ENCODE measurements at regions not wholly inside any gene's neighbourhood (a gene's known extent, or its start where the extent isn't known, plus 50 kb on each side); places are given as distances from the start of the nearest gene placed in this dataset.
A peak's percentile ranks its signal among the peaks of the same experiment; 100 is the strongest.

- TF ChIP-seq CTCF (IDR thresholded peaks at IDR 0.05): no peak
Observed at GRCh38 chr3:20343790-20344189, 157.8 kb upstream of the SGO1 start.

GRCh38 chr3:20340324-20340928, 154.4 kb upstream of the SGO1 start:
- DNase-seq: peak; percentile 51 to 67
- Histone ChIP-seq H3K9me3 (no peaks in the 10 kb centered on the region), H3K36me3 (no peaks in the 10 kb centered on the region), H3K4me1 (no peaks in the 10 kb centered on the region), H3K27ac (no peak overlapping the region), H3K27me3 (no peaks in the 10 kb centered on the region), H3K4me3 (no peak overlapping the region)
- peak; percentile 76 to 86 for TF ChIP-seq CTCF (IDR thresholded peaks at IDR 0.05)
- intact Hi-C loops (cut with DNase I; ENCODE audit: low total_unique reads): no loop called here

More at GRCh38 chr3:20343790-20344189, 157.8 kb upstream of the SGO1 start:
- DNase-seq: no peak
- Histone ChIP-seq H3K27me3 (no peaks in the 10 kb centered on the region), H3K9me3 (no peaks in the 10 kb centered on the region), H3K4me1 (no peaks in the 10 kb centered on the region), H3K36me3 (no peaks in the 10 kb centered on the region), H3K4me3 (no peak overlapping the region), H3K27ac (no peak overlapping the region)
- intact Hi-C loops (cut with DNase I; ENCODE audit: low total_unique reads): no loop called here

- H3K36me3 ChIP-seq: no peaks in the 10 kb centered on the region
- TF ChIP-seq CTCF (IDR thresholded peaks at IDR 0.05): no peak
- intact Hi-C loops (cut with DNase I; ENCODE audit: low total_unique reads): no loop called here
- no peaks in the 10 kb centered on the region for H3K9me3 ChIP-seq
- H3K4me1 ChIP-seq: no peaks in the 10 kb centered on the region
- no peak overlapping the region for H3K27ac ChIP-seq
- no peak overlapping the region for H3K4me3 ChIP-seq
- no peak for DNase-seq
- no peaks in the 10 kb centered on the region for H3K27me3 ChIP-seq
Observed at GRCh38 chr3:20336572-20336971, 150.6 kb upstream of the SGO1 start.

- Histone ChIP-seq H3K27ac (no peak overlapping the region), H3K27me3 (no peaks in the 10 kb centered on the region), H3K36me3 (no peaks in the 10 kb centered on the region), H3K4me1 (no peaks in the 10 kb centered on the region), H3K4me3 (no peak overlapping the region), H3K9me3 (no peaks in the 10 kb centered on the region)
- intact Hi-C loops (cut with DNase I; ENCODE audit: low total_unique reads): no loop called here
- TF ChIP-seq CTCF (IDR thresholded peaks at IDR 0.05): no peak
- no peak for DNase-seq
Observed at GRCh38 chr3:20334842-20335241, 148.8 kb upstream of the SGO1 start.

GRCh38 chr3:20327889-20328288, 141.9 kb upstream of the SGO1 start:
- Histone ChIP-seq H3K27ac (no peak overlapping the region), H3K36me3 (no peaks in the 10 kb centered on the region), H3K27me3 (no peaks in the 10 kb centered on the region), H3K4me1 (peaks cover 0 to 11% (median 2%) of the 10 kb centered on the region in 4 donors), H3K4me3 (no peak overlapping the region), H3K9me3 (no peaks in the 10 kb centered on the region)
- DNase-seq: no peak
- intact Hi-C loops (cut with DNase I; ENCODE audit: low total_unique reads): no loop called here
- TF ChIP-seq CTCF (IDR thresholded peaks at IDR 0.05): no peak

GRCh38 chr3:20326541-20326940, 140.5 kb upstream of the SGO1 start:
- Histone ChIP-seq H3K9me3 (no peaks in the 10 kb centered on the region), H3K27me3 (no peaks in the 10 kb centered on the region), H3K27ac (no peak overlapping the region), H3K4me1 (peaks cover 0 to 11% (median 2%) of the 10 kb centered on the region in 4 donors), H3K4me3 (no peak overlapping the region), H3K36me3 (no peaks in the 10 kb centered on the region)
- TF ChIP-seq CTCF (IDR thresholded peaks at IDR 0.05): no peak
- no peak for DNase-seq
- intact Hi-C loops (cut with DNase I; ENCODE audit: low total_unique reads): no loop called here

Measured in tibial artery (tissue), 4 donors.